HG02885 (cell line): ENCODE measurements at regions not wholly inside any gene's neighbourhood (a gene's known extent, or its start where the extent isn't known, plus 50 kb on each side); places are given as distances from the start of the nearest gene placed in this dataset.

ENCODE experiments used
- ATAC-seq: cut with Tn5 transposase; IDR thresholded peaks from one replicate; pipeline ENCODE4 v1.9.1; 2021; ENCODE audit warnings: mild to moderate bottlenecking; ENCODE audit not compliant: unreplicated experiment, poor library complexity

- no peak for ATAC-seq
These were observed 265.4 kb upstream of the CCDC54 start for GRCh38 chr3:107111872-107112271.

- ATAC-seq: no peak
These were observed 264.9 kb upstream of the CCDC54 start for GRCh38 chr3:107112356-107112755.

- no peak for ATAC-seq
These were observed 261.0 kb upstream of the CCDC54 start for GRCh38 chr3:107116251-107116650.

- ATAC-seq: no peak
These were observed 260.1 kb upstream of the CCDC54 start for GRCh38 chr3:107117156-107117555.

- no peak for ATAC-seq
These were observed 259.2 kb upstream of the CCDC54 start for GRCh38 chr3:107117922-107118536.

- ATAC-seq: no peak
These were observed 252.4 kb upstream of the CCDC54 start for GRCh38 chr3:107124885-107125284.

GRCh38 chr3:107128946-107129345 lies 248.3 kb upstream of the CCDC54 start:
- no peak for ATAC-seq

- no peak for ATAC-seq
These were observed 247.0 kb upstream of the CCDC54 start for GRCh38 chr3:107130089-107130700.

GRCh38 chr3:107132674-107133073 lies 244.6 kb upstream of the CCDC54 start:
- ATAC-seq: no peak

GRCh38 chr3:107133891-107134290 lies 243.3 kb upstream of the CCDC54 start:
- ATAC-seq: no peak

GRCh38 chr3:107142171-107142570 lies 235.1 kb upstream of the CCDC54 start:
- ATAC-seq: no peak

- ATAC-seq: no peak
These were observed 234.3 kb upstream of the CCDC54 start for GRCh38 chr3:107142786-107143575.

- no peak for ATAC-seq
These were observed 226.6 kb upstream of the CCDC54 start for GRCh38 chr3:107150675-107151074.

- ATAC-seq: no peak
These were observed 223.3 kb upstream of the CCDC54 start for GRCh38 chr3:107153981-107154380.

GRCh38 chr3:107172411-107172810 lies 204.8 kb upstream of the CCDC54 start:
- ATAC-seq: no peak

GRCh38 chr3:107184375-107184774 lies 192.9 kb upstream of the CCDC54 start:
- no peak for ATAC-seq

GRCh38 chr3:107188262-107188661 lies 189.0 kb upstream of the CCDC54 start:
- ATAC-seq: no peak

GRCh38 chr3:107189158-107189791 lies 188.0 kb upstream of the CCDC54 start:
- no peak for ATAC-seq

- ATAC-seq: no peak
These were observed 184.1 kb upstream of the CCDC54 start for GRCh38 chr3:107193116-107193515.

GRCh38 chr3:107198581-107199181 lies 178.6 kb upstream of the CCDC54 start:
- ATAC-seq: no peak

- no peak for ATAC-seq
These were observed 176.1 kb upstream of the CCDC54 start for GRCh38 chr3:107201146-107201545.
